Esophagus muscularis mucosa (tissue), 4 donors: ENCODE measurements at regions not wholly inside any gene's neighbourhood (a gene's known extent, or its start where the extent isn't known, plus 50 kb on each side); places are given as distances from the start of the nearest gene placed in this dataset.

Experiments used
- DNase-seq: peaks from one replicate; pipeline ENCODE4 v3.0.0-alpha.2; 2017; ENCODE audit errors: extremely low spot score
- H3K27ac ChIP-seq, 4 donors: fragments of 200-600 bp; sonication (generic); replicated peaks in 1 of 4; 1 replicate in 3 of 4; 2 replicates in 1 of 4; pipeline ENCODE4 v1.5.1; 2016 to 2019; ENCODE audit warnings: mild to moderate bottlenecking in 1 of 4
- H3K27me3 ChIP-seq, 4 donors: fragments of 200-600 bp; sonication (generic); one replicate each; pipeline versions ENCODE4 v1.5.1 to v1.6.0; 2016 to 2019
- H3K36me3 ChIP-seq, 4 donors: fragments of 200-600 bp; sonication (generic); one replicate each; pipeline ENCODE4 v1.5.1; 2016 to 2019
- H3K4me1 ChIP-seq, 4 donors: fragments of 200-600 bp; sonication (generic); one replicate each; pipeline ENCODE4 v1.5.1; 2016 to 2019
- H3K4me3 ChIP-seq, 4 donors: fragments of 200-600 bp; sonication (generic); 1 replicate in 2 of 4; 2 replicates in 2 of 4; pipeline ENCODE4 v1.5.1; 2016 to 2019; ENCODE audit warnings: mild to moderate bottlenecking in 4 of 4, moderate library complexity in 1 of 4
- H3K9me3 ChIP-seq, 4 donors: fragments of 200-600 bp; sonication (generic); 1 replicate in 3 of 4; 2 replicates in 1 of 4; pipeline ENCODE4 v1.5.1; 2016 to 2019
- CTCF ChIP-seq, 3 experiments: fragments of 200-600 bp in 2 of 3; fragments of 450-650 bp in 1 of 3; sonication (generic) in 2 of 3; IDR thresholded peaks; one replicate each; pipeline ENCODE4 v1.5.1; 2017 to 2019; ENCODE audit warnings: antibody characterized with exemption in 3 of 3, mild to moderate bottlenecking in 2 of 3, moderate library complexity in 1 of 3
- EP300 ChIP-seq: sonication (generic); formaldehyde crosslinking; IDR thresholded peaks from one replicate; pipeline ENCODE4 v1.6.1; 2017; ENCODE audit warnings: antibody characterized with exemption
- POLR2A ChIP-seq: fragments of 450-650 bp; IDR thresholded peaks from one replicate; pipeline ENCODE4 v1.6.1; 2017; ENCODE audit warnings: antibody characterized with exemption, moderate library complexity, mild to moderate bottlenecking, low read depth
- POLR2AphosphoS5 ChIP-seq, 2 donors: sonication (generic); formaldehyde crosslinking; IDR thresholded peaks; one replicate each; pipeline ENCODE4 v1.6.1; 2017; ENCODE audit warnings: antibody characterized with exemption in 2 of 2
- WGBS: methylation state at CpG from one replicate; pipeline ENCODE4 v1.1.5; 2018; 5-methylcytosine and 5-hydroxymethylcytosine counted together
- intact Hi-C: fragments of 100-400 bp; cut with DNase I; formaldehyde crosslinking; loops from one replicate; pipeline ENCODE4 v1.15.1; 2023

- intact Hi-C loops = no loop called here
- WGBS = 74% methylated on average over 7 of the region's 7 CpGs
- TF ChIP-seq EP300 (no peak), POLR2A (no peak), POLR2AphosphoS5 (IDR thresholded peaks at IDR 0.05) (no peak), CTCF (IDR thresholded peaks at IDR 0.05) (no peak)
- no peaks in the 10 kb centered on the region for H3K27me3 ChIP-seq
- peaks cover 12 to 19% (median 16%) of the 10 kb centered on the region in 4 donors for H3K4me1 ChIP-seq
- peak overlapping the region in 2 of 4 donors; percentile 41 to 62 for H3K27ac ChIP-seq
- no peaks in the 10 kb centered on the region for H3K9me3 ChIP-seq
- H3K4me3 ChIP-seq = no peak overlapping the region
- H3K36me3 ChIP-seq = no peaks in the 10 kb centered on the region
- DNase-seq = peak; percentile 60
These were observed 194.4 kb downstream of the EMP1 start for GRCh38 chr12:13390918-13391317.

GRCh38 chr12:13390381-13390861, 193.9 kb downstream of the EMP1 start:
- intact Hi-C loops = no loop called here
- peak overlapping the region in 2 of 4 donors; percentile 41 to 62 for H3K27ac ChIP-seq

GRCh38 chr12:13387101-13387500, 190.6 kb downstream of the EMP1 start:
- H3K4me3 ChIP-seq = no peak overlapping the region
- peaks cover 12 to 19% (median 16%) of the 10 kb centered on the region in 4 donors for H3K4me1 ChIP-seq
- H3K27ac ChIP-seq = no peak overlapping the region
- H3K27me3 ChIP-seq = no peaks in the 10 kb centered on the region
- H3K9me3 ChIP-seq = no peaks in the 10 kb centered on the region
- no peak for TF ChIP-seq POLR2A
- TF ChIP-seq EP300 = no peak
- TF ChIP-seq POLR2AphosphoS5 (IDR thresholded peaks at IDR 0.05) = no peak
- no peak for TF ChIP-seq CTCF (IDR thresholded peaks at IDR 0.05)
- DNase-seq = no peak
- 86% methylated on average over 6 of the region's 6 CpGs for WGBS
- intact Hi-C loops = no loop called here
- no peaks in the 10 kb centered on the region for H3K36me3 ChIP-seq

More at GRCh38 chr12:13390381-13390861, 193.9 kb downstream of the EMP1 start:
- DNase-seq = peak; percentile 92
- H3K9me3 ChIP-seq = no peaks in the 10 kb centered on the region
- 30% methylated on average over 6 of the region's 10 CpGs for WGBS
- H3K27me3 ChIP-seq = no peaks in the 10 kb centered on the region
- H3K36me3 ChIP-seq = no peaks in the 10 kb centered on the region
- peaks cover 12 to 19% (median 16%) of the 10 kb centered on the region in 4 donors for H3K4me1 ChIP-seq
- H3K4me3 ChIP-seq = no peak overlapping the region
- TF ChIP-seq EP300 = no peak
- TF ChIP-seq POLR2A = no peak

- TF ChIP-seq EP300 = no peak
- TF ChIP-seq POLR2A = no peak
- no peak for TF ChIP-seq CTCF (IDR thresholded peaks at IDR 0.05)
- no peak for TF ChIP-seq POLR2AphosphoS5 (IDR thresholded peaks at IDR 0.05)
- DNase-seq = no peak
- H3K27ac ChIP-seq = no peak overlapping the region
- intact Hi-C loops = no loop called here
- no peaks in the 10 kb centered on the region for H3K36me3 ChIP-seq
- H3K4me3 ChIP-seq = no peak overlapping the region
- WGBS = 81% methylated on average over 3 of the region's 3 CpGs
- H3K9me3 ChIP-seq = no peaks in the 10 kb centered on the region
- H3K4me1 ChIP-seq = peaks cover 12 to 19% (median 16%) of the 10 kb centered on the region in 4 donors
- no peaks in the 10 kb centered on the region for H3K27me3 ChIP-seq
These were observed 190.0 kb downstream of the EMP1 start for GRCh38 chr12:13386323-13387039.

- Histone ChIP-seq H3K4me1 (no peaks in the 10 kb centered on the region), H3K27ac (no peak overlapping the region), H3K36me3 (no peaks in the 10 kb centered on the region), H3K4me3 (no peak overlapping the region), H3K9me3 (no peaks in the 10 kb centered on the region), H3K27me3 (no peaks in the 10 kb centered on the region)
- no peak for TF ChIP-seq POLR2A
- no peak for TF ChIP-seq EP300
- no peak for TF ChIP-seq POLR2AphosphoS5 (IDR thresholded peaks at IDR 0.05)
- no peak for TF ChIP-seq CTCF (IDR thresholded peaks at IDR 0.05)
- DNase-seq = peak; percentile 84
- intact Hi-C loops = no loop called here
- 81% methylated on average over 3 of the region's 3 CpGs for WGBS
These were observed 186.9 kb downstream of the EMP1 start for GRCh38 chr12:13383379-13383778.
